GM12878 (cell line): ENCODE measurements at regions not wholly inside any gene's neighbourhood (a gene's known extent, or its start where the extent isn't known, plus 50 kb on each side); places are given as distances from the start of the nearest gene placed in this dataset.

Experiments used
- ATAC-seq: fragments of 200-7000 bp; cut with Tn5 transposase; 3 replicates; pipeline ENCODE4 v1.9.1; 2020; ENCODE audit warnings: mild to moderate bottlenecking, moderate library complexity
- BruUV-seq: library from RNA; stranded (reverse); fragments of 400-500 nt; replicated peaks from 2 replicates; lab custom pipeline; 2021; lab: Mats Ljungman, UMichigan
- CTCF ChIA-PET: fragments of 300-600 bp; sonication (Branson Sonifier 250); formaldehyde crosslinking; extraction: SDS; loops from one replicate; lab custom pipeline; 2021; ENCODE audit warnings: inconsistent platforms; lab: Yijun Ruan, JAX
- POLR2A ChIA-PET: fragments of 350-600 bp; formaldehyde crosslinking; extraction: SDS; loops from one replicate; lab custom pipeline; 2021; ENCODE audit warnings: inconsistent platforms; lab: Charles Lee
- RAD21 ChIA-PET: fragments of 300-600 bp; sonication (Branson Sonifier 250); formaldehyde crosslinking; loops from one replicate; lab custom pipeline; 2023; ENCODE audit warnings: antibody characterized with exemption; ENCODE audit not compliant: unreplicated experiment; lab: Charles Lee
- SMC1A ChIA-PET: fragments of 300-600 bp; sonication (Branson Sonifier 250); formaldehyde crosslinking; loops from one replicate; lab custom pipeline; 2023; ENCODE audit not compliant: unreplicated experiment, uncharacterized antibody; lab: Charles Lee
- DNase-seq: peaks from one replicate; pipeline ENCODE4 v3.0.0-alpha.2; 2011; ENCODE audit warnings: low read depth, low spot score
- FAIRE-seq: peaks from 3 replicates; lab custom pipeline; 2011; peaks lifted over from hg19 to GRCh38; lab: Jason Lieb, UNC
- H2AFZ ChIP-seq: 2 replicates; pipeline ENCODE4 v1.6.0; 2011; ENCODE audit warnings: low read depth, low read length, control low read depth; ENCODE audit not compliant: control insufficient read depth
- H3K27ac ChIP-seq: 2 replicates; pipeline ENCODE4 v1.5.1; 2011; ENCODE audit warnings: control low read depth; ENCODE audit not compliant: control insufficient read depth, insufficient read depth
- H3K27me3 ChIP-seq, 2 experiments: replicated peaks in 1 of 2; 2 replicates each; pipeline versions ENCODE4 v1.6.0 to v1.6.1; 2011; ENCODE audit warnings: low read length in 1 of 2; ENCODE audit not compliant: control insufficient read depth in 2 of 2, insufficient read depth in 2 of 2
- H3K36me3 ChIP-seq, 2 experiments: 2 replicates each; pipeline ENCODE4 v1.5.1; 2011; ENCODE audit warnings: low read length in 1 of 2; ENCODE audit not compliant: control insufficient read depth in 2 of 2, insufficient read depth in 2 of 2
- H3K4me1 ChIP-seq: 2 replicates; pipeline ENCODE4 v1.6.1; 2011; ENCODE audit warnings: mild to moderate bottlenecking, low read length, moderate library complexity, mixed read lengths; ENCODE audit not compliant: control insufficient read depth, insufficient read depth
- H3K4me2 ChIP-seq: 2 replicates; pipeline ENCODE4 v1.6.0; 2011; ENCODE audit warnings: control low read depth; ENCODE audit not compliant: control insufficient read depth, insufficient read depth
- H3K4me3 ChIP-seq: fragments of 200-600 bp; sonication (generic); 2 replicates; pipeline ENCODE4 v1.5.1; 2016
- H3K79me2 ChIP-seq: 2 replicates; pipeline ENCODE4 v1.6.0; 2011; ENCODE audit warnings: low read length; ENCODE audit not compliant: control insufficient read depth, insufficient read depth
- H3K9ac ChIP-seq: 2 replicates; pipeline ENCODE4 v1.8.0; 2011; ENCODE audit warnings: low read length, control low read depth, mixed read lengths; ENCODE audit not compliant: control insufficient read depth, insufficient read depth
- H3K9me3 ChIP-seq: replicated peaks from 3 replicates; pipeline ENCODE4 v1.5.1; 2011; ENCODE audit warnings: mild to moderate bottlenecking, low read length; ENCODE audit not compliant: control insufficient read depth, insufficient read depth
- H4K20me1 ChIP-seq: 2 replicates; pipeline ENCODE4 v1.6.0; 2011; ENCODE audit not compliant: control insufficient read depth, insufficient read depth
- ATF7 ChIP-seq: fragments of 450-650 bp; IDR thresholded peaks from 2 replicates; pipeline ENCODE4 v1.6.1; 2016; ENCODE audit warnings: low read depth, mild to moderate bottlenecking
- BHLHE40 ChIP-seq, 2 experiments: fragments of 450-650 bp in 1 of 2; IDR thresholded peaks; 2 replicates each; pipeline ENCODE4 v1.6.1; 2011 to 2017; ENCODE audit warnings: low read depth in 2 of 2, borderline replicate concordance in 1 of 2, improper control_type of control experiment in 1 of 2, low read length in 1 of 2, mild to moderate bottlenecking in 1 of 2
- CHD1 ChIP-seq: IDR thresholded peaks from 2 replicates; pipeline ENCODE4 v1.6.1; 2012; ENCODE audit warnings: low read depth, low read length, improper control_type of control experiment
- CREB1 ChIP-seq: IDR thresholded peaks from 2 replicates; pipeline ENCODE4 v1.6.1; 2012; ENCODE audit warnings: low read depth, mild to moderate bottlenecking, inconsistent platforms
- CTCF ChIP-seq, 3 experiments: IDR thresholded peaks in 2 of 3; conservative IDR thresholded peaks in 1 of 3; 2 replicates each; pipeline ENCODE4 v1.5.1; 2011; ENCODE audit warnings: low read depth in 3 of 3, low read length in 3 of 3, mild to moderate bottlenecking in 3 of 3, control low read depth in 2 of 3, moderate library complexity in 2 of 3, inconsistent platforms in 1 of 3, mixed read lengths in 1 of 3; ENCODE audit not compliant: control insufficient read depth in 2 of 3, insufficient read depth in 1 of 3; ENCODE audit errors: extremely low read depth in 1 of 3
- E2F4 ChIP-seq: IDR thresholded peaks from 2 replicates; pipeline ENCODE4 v1.6.1; 2012; ENCODE audit warnings: low read depth, low read length, improper control_type of control experiment
- MEF2A ChIP-seq: IDR thresholded peaks from 2 replicates; pipeline ENCODE4 v1.6.1; 2011; ENCODE audit warnings: low read depth, mild to moderate bottlenecking, low read length, moderate library complexity; ENCODE audit not compliant: insufficient read depth
- MEF2B ChIP-seq: fragments of 450-650 bp; IDR thresholded peaks from 2 replicates; pipeline ENCODE4 v1.6.1; 2018; ENCODE audit warnings: mild to moderate bottlenecking, moderate library complexity; ENCODE audit not compliant: partially characterized antibody, poor library complexity, severe bottlenecking
- NR2C2 ChIP-seq: IDR thresholded peaks from 2 replicates; pipeline ENCODE4 v1.6.1; 2011; ENCODE audit warnings: borderline replicate concordance, low read depth; ENCODE audit not compliant: control insufficient read depth, insufficient read length
- RBBP5 ChIP-seq: fragments of 200-600 bp; sonication (generic); conservative IDR thresholded peaks from 2 replicates; pipeline ENCODE4 v1.6.1; 2016
- RFX5 ChIP-seq: IDR thresholded peaks from 2 replicates; pipeline ENCODE4 v1.6.1; 2011; ENCODE audit warnings: low read depth, low read length, improper control_type of control experiment
- ZNF622 ChIP-seq: fragments of 450-650 bp; IDR thresholded peaks from 2 replicates; pipeline ENCODE4 v1.6.1; 2017; ENCODE audit warnings: mild to moderate bottlenecking, inconsistent platforms
- WGBS: methylation state at CpG from one replicate; pipeline ENCODE4 v1.1.6; 2016; ENCODE audit warnings: low lambda C conversion rate; ENCODE audit not compliant: insufficient replicate concordance, insufficient coverage; ENCODE audit errors: missing lambda C conversion rate; 5-methylcytosine and 5-hydroxymethylcytosine counted together
- in situ Hi-C: fragments of 300-500 bp; cut with MboI; formaldehyde crosslinking; loops from 9 replicates; pipeline ENCODE4 v1.14.3; 2018; ENCODE audit warnings: mixed read lengths
- intact Hi-C: fragments of 100-400 bp; cut with micrococcal nuclease; formaldehyde crosslinking; loops from one replicate; pipeline ENCODE4 v1.14.2; 2022; ENCODE audit not compliant: unreplicated experiment
- TF ChIP-seq, protein P1 (sequence below): fragments of 450-650 bp; IDR thresholded peaks from 2 replicates; pipeline ENCODE4 v1.6.1; 2014; ENCODE audit warnings: mild to moderate bottlenecking

DNA sequence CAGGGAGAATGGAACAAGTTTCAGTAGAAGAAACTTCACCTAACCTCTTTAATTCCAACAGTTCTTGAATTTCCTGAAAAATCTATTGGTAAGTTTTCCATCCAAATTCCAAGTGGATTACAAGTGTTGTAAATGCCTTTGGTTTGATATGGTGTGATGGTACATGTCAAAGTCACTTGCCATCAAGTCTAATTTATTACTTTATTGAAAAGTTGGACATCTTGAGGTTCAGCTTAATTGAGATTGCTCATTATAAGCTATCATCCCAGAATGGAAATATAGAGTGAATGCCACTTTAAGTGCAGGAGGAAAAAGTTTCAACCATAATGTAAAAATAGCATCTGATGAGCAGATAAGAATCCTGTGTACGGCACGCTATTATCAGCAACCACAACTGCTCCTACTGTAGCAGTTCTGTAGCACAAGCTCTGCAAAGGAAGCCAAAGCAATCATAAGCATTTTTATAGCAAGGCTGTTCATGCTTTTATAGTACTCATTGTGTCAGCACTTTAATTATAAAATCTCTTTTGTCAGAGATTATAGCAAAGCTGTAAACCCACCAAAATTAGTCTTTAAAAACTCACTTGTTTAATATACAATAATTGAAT, 991.8 kb upstream of the PHF14 start:
- no peaks in the 10 kb centered on the region for H3K9me3 ChIP-seq
- ChIA-PET POLR2A (no interaction called here), RAD21 (no interaction called here), CTCF (no interaction called here), SMC1A (no interaction called here)
- in situ Hi-C loops: no loop called here
- no peaks in the 10 kb centered on the region for H3K27me3 ChIP-seq
- WGBS: 0% methylated on average over 2 of the region's 2 CpGs
- TF ChIP-seq RFX5: no peak
- TF ChIP-seq RBBP5: no peak
- no peak for TF ChIP-seq CREB1
- TF ChIP-seq MEF2A: no peak
- TF ChIP-seq ZNF622: no peak
- no peaks in the 10 kb centered on the region for H3K36me3 ChIP-seq
- intact Hi-C loops: no loop called here
- H3K4me3 ChIP-seq: no peak overlapping the region
- H3K79me2 ChIP-seq: no peaks in the 10 kb centered on the region
- no peak overlapping the region for H2AFZ ChIP-seq
- no peak overlapping the region for H3K27ac ChIP-seq
- ATAC-seq: no peak
- BruUV-seq: no TSS peak
- DNase-seq: no peak
- H3K4me2 ChIP-seq: no peak overlapping the region
- no peak overlapping the region for H3K9ac ChIP-seq
- no peak for FAIRE-seq
- H3K4me1 ChIP-seq: no peaks in the 10 kb centered on the region
- H4K20me1 ChIP-seq: no peaks in the 10 kb centered on the region

- Histone ChIP-seq H3K4me3 (no peak overlapping the region), H3K27me3 (no peaks in the 10 kb centered on the region), H3K4me1 (no peaks in the 10 kb centered on the region), H4K20me1 (no peaks in the 10 kb centered on the region), H3K9me3 (no peaks in the 10 kb centered on the region), H3K27ac (no peak overlapping the region), H2AFZ (no peak overlapping the region), H3K9ac (no peak overlapping the region), H3K4me2 (no peak overlapping the region), H3K79me2 (no peaks in the 10 kb centered on the region), H3K36me3 (no peaks in the 10 kb centered on the region)
- no peak for ATAC-seq
- RAD21 ChIA-PET: no interaction called here
- WGBS: 19% methylated on average over 5 of the region's 5 CpGs
- in situ Hi-C loops (no loop called here), intact Hi-C loops (no loop called here)
- SMC1A ChIA-PET: no interaction called here
- DNase-seq: no peak
- no TSS peak for BruUV-seq
- POLR2A ChIA-PET: no interaction called here
- no peak for FAIRE-seq
- CTCF ChIA-PET: no interaction called here
- TF ChIP-seq MEF2A (no peak), CTCF (IDR thresholded peaks at IDR 0.05 in 2 of 3, conservative IDR thresholded peaks at IDR 0.05 in 1 of 3; ENCODE audit: control insufficient read depth in 2 of 3, extremely low read depth in 1 of 3, insufficient read depth in 1 of 3, low read depth in 3 of 3, low read length in 3 of 3) (no peak), ATF7 (no peak), E2F4 (no peak), CHD1 (no peak), MEF2B (no peak), BHLHE40 (IDR thresholded peaks at IDR 0.05; ENCODE audit: borderline replicate concordance in 1 of 2, low read depth in 2 of 2, low read length in 1 of 2) (no peak), NR2C2 (no peak)
- TF ChIP-seq, protein P1, sequence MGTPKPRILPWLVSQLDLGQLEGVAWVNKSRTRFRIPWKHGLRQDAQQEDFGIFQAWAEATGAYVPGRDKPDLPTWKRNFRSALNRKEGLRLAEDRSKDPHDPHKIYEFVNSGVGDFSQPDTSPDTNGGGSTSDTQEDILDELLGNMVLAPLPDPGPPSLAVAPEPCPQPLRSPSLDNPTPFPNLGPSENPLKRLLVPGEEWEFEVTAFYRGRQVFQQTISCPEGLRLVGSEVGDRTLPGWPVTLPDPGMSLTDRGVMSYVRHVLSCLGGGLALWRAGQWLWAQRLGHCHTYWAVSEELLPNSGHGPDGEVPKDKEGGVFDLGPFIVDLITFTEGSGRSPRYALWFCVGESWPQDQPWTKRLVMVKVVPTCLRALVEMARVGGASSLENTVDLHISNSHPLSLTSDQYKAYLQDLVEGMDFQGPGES: no peak
Observed at GRCh38 chr7:9983048-9983447, 990.6 kb upstream of the PHF14 start.
